ENCODE measurements at regions not wholly inside any gene's neighbourhood (a gene's known extent, or its start where the extent isn't known, plus 50 kb on each side); places are given as distances from the start of the nearest gene placed in this dataset.

DNA sequence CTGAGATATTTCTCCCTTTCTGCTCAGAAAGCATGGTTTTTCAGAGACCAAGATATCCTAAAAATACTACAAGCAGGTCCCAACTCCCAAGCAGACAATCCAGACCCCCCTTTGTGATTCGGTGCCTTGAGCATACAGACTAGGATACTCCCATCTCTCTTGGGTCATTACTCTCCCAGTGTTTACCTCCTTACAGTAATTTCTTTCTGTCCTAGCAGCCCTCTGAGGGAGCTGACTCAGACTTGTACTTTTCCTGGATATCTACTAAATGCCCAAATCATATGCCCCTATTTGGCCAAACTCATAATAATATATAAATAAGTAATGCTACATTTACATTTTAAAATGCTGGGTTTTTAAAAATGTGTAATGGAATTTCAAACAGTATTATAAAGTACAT is 355.6 kb downstream of the LRIG3 start:
- TF ChIP-seq CTCF (conservative IDR thresholded peaks at IDR 0.05) = no peak
- no peak for TF ChIP-seq ZFX (IDR thresholded peaks at IDR 0.05)

Data from C4-2B (cell line).